ENCODE measurements at regions not wholly inside any gene's neighbourhood (a gene's known extent, or its start where the extent isn't known, plus 50 kb on each side); places are given as distances from the start of the nearest gene placed in this dataset.
A peak's percentile ranks its signal among the peaks of the same experiment; 100 is the strongest.

DNA sequence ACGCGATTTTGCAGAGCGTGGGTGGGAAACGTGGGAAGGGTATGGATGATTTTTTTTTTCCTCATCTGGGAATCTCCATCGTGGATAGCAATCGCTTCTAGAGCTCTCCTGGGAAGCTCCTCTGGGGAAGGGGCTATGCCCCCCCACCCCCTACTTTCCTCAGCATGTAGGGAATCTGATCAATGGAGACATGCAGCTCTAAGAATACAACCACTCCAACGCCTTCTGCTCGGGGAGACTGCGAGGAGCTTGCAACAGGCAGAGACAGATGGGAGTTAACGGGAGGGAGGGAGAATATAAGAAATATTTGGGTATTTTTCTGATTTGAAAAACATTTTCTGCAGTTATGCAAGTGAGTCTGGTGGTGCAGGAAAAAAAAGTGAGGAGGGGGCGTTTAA lies 104.6 kb upstream of the HSD17B12 start:
- no peak for DNase-seq (ENCODE audit: low spot score)

DNA sequence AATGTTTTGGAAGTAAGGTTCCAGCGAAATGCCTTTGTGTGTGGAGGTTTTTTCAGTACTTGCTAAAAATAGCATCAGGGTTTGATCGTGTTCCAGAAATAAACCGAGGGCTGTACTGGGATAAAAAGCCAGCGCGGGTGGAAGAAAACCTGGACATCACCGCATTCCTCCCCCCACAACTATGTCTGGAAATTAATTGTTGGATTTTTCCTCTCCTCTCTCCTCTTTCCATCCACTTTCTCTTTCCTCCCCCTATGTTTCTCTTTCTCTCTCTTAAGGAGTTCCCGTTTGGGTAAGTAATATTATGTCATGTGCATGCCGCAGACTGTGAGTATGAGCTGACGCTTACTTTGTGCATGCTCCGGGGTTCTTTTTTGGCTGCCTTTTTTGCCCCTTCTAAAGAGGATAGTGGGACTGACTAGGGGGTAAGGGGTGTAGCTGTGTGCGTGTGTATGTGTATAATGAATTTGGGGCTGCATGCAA lies 104.2 kb upstream of the HSD17B12 start:
- DNase-seq (ENCODE audit: low spot score): no peak

DNA sequence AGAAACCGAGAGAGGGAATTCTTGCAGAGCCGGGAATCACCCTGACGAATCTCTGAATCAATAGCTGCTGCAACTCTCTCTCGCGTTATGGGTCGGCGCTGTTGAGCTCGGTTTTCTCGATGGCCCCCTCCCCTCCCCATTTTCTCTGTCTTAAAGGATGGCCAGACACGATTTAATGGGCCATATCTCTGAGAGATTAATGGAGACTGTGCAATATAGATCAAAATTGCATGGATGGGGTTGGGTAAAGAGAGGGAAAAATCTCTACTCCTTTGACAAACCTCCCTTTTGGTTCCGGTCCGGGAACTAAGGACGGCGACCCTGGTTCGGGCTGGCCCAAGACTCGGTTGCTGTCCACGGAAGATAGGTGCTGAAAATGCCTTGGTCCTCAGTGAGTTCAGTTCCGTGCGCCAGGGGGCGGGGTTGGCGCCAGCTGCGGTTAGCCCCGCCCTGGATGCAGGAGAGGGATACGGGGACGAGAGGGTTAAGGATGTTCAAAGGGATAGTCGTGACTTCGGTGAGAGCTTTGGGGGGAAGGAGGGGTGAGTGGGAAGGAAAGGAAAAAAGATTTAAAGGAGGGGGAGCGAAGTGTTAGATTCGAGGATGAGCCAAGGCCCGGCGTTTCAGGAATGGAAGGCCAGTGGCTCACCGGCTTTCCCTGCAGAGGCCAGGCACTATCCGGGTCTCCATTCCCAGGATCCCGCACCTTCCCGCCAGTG lies 103.6 kb upstream of the HSD17B12 start:
- DNase-seq (ENCODE audit: low spot score): no peak

DNA sequence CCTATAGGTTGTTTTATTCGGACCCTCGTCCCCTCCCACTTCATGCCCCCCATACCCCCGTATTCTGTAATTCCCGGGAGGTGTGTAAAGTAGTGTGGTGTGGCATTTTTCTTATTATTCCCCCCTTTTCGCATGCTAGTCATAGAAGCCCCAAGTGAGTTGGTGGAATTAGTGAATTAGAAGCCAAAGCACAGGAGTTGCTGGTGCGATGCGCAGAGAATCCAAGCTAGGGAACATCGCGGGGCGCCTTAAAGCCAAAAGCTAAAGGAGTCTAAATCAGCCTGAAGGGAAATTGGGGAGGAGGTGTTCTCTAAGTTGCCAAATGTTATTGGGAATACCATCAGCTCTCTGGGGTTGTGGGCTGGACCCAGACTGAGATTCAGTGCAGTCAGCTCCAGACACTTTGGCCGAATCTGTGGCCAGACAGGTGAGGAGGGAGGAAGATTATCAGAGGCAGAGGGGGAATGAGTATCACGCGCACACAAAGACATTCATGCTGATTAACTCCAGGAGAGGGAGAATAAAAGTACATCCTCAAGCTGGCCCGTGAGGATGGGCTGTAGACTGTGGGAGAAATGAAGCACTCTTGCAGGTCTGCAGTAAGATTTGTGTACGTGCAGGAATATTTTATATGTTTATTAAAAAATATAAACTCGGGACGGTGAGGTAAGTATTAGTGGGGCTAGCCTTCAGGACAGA lies 102.8 kb upstream of the HSD17B12 start:
- DNase-seq (ENCODE audit: low spot score): no peak

DNA sequence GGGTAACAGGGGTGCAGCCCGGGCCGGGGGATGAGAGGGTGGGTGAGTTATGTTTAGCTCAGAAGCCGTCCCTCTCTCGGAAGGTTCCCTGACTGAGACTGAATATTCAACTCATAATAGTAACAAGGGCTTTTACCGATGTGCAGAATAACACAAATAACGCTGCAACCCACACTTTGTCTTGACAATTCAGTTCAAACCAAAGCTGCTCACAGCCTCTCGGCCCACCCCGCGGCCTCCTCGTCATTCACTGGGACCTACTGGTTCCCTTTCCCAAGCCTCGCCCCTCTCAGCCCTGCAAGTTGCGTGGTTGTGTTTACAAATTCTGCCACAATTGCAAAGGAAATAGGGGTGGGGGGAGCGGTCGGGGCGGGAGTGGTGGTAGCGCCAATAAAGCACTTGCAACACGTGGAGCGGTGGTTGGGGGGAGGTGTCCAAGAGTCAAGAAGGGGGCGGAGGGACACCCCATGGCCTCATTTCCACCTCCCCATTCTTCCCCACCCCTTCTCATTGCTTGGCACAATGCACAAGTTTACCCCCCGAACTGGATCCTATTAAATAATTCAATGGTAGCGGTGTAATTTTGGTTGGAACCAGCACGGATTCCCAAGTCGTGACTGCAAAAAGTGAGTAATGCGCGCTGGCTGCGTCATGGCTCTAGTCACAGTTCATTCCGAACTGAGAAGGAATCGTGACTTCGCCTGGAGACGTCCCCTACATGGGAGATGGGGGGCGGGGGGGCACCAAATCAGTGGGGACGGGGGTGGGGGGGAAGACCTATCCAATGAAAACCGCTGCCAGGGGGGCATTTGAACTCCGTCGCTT lies 102.0 kb upstream of the HSD17B12 start:
- DNase-seq (ENCODE audit: low spot score): no peak

- peak; percentile 33 for DNase-seq (ENCODE audit: low spot score)
These were observed 101.2 kb upstream of the HSD17B12 start for GRCh38 chr11:43579171-43579918.

DNA sequence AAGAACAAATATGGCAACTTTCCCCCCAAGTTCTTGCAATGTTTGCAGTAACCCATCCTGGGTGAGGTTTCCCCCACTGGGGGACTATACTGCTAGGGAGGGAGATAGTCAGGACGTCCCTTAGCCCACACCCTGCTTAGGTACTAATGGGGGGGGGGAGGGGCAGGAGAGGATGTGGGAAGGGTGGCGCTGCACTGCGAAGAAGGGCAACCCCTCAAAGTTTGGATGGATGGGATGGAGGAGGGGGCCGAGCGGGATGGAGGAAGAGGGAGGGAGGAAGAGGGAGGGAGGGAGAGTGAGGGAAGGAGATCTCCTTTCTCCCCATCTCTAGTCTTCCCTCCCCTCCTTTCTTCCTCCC lies 100.6 kb upstream of the HSD17B12 start:
- no peak for DNase-seq (ENCODE audit: low spot score)

DNA sequence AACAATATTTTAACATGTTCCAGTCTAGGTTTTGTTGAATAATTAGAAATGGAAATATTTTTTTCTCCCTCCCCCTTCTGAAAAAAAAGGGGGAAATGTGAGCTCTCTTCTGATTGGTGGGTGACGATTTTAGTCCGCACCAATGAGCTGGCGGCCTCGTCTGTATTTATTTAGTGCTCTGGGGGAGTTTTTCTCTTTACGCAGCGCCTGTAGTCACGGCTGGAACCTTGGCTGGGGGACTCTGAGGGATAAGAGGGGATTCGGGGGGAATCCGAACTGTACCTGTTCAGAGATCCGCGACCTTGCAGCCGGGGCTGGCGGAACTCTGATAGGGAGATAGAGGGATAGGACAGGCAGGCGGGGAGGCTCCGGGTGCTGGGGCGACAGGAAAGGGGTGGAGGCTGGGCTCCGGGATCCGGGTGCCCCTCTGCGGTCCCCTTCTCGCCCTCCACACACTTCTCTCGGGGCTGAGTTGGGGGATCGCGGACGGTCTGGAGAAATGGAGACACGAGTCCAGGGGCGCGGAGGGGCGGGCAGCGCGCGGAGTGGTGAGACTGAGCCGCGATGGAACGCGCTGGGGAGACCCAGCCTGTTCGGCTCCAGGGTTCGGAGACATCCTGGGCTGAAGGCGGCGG lies 99.7 kb upstream of the HSD17B12 start:
- DNase-seq (ENCODE audit: low spot score): no peak

GRCh38 chr11:43581370-43582023 lies 99.0 kb upstream of the HSD17B12 start:
- DNase-seq (ENCODE audit: low spot score): no peak

DNA sequence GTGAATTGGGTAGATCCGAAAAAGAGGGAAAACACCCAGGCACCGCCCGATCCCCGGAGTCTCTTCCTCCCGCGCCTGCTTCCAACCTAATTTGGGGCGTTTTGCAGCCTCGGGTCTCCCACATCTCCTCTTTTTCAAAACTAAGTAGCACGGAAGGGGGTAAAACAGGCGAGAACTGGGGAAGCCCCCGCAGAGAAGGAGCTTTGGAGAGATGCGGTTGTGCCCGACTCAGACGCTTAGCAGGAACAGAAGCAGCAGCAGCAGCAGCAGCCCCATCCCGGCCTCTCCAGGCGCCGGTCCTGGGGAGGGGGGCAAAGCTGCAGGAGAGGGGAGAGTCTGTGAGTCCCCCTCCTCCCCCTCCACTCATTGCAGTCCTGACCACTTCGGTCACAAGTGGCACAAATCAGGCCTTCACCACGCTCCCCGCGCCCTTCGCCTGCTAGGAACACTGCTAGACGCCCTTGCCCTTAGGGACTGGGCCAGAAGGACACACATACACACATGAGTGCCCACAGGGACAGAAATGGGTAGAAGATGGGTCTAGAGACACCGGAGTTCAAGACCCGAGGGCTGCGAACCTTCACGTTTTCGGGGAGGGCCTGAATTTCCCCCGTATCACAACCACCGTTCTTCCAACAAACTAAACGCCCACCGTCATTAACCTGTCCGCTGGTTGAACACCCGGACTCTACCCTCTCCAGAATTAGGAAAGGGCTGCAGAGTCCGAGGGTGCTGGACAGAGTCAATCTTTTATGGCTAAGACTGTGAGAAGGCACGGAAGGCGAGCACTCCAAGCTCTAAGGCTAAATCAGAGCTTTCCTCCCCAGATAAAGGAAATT lies 98.3 kb upstream of the HSD17B12 start:
- DNase-seq (ENCODE audit: low spot score): no peak

DNA sequence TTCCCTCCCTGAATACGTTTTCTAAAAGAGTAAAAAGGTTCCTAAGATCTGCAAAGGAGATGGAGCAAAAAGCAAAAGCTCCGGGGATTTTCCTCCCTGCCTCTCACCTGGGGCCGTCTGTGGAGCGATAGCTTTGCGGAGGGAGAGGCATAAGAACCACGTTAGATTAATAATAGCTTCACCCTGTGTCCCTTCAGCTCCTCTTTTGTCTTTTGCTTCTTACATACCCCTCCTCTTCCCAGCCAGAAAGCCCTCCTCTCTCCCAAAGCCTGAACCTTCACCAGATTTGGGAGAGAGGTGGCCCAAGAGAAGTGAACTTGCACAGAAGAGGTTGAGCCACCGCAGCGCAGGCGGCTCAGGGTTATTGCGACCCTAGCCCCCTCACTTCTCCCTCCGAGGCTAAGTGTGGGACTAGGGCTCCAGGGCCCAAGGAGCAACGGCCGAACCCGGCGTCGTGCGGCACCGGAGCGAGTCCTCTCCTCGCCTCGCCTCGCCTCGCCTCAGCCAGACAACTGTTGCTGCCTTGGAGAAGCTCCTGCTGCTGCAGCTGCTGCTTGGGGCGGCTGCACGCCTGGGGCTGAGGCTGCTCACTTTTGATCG lies 97.6 kb upstream of the HSD17B12 start:
- DNase-seq (ENCODE audit: low spot score): no peak

DNA sequence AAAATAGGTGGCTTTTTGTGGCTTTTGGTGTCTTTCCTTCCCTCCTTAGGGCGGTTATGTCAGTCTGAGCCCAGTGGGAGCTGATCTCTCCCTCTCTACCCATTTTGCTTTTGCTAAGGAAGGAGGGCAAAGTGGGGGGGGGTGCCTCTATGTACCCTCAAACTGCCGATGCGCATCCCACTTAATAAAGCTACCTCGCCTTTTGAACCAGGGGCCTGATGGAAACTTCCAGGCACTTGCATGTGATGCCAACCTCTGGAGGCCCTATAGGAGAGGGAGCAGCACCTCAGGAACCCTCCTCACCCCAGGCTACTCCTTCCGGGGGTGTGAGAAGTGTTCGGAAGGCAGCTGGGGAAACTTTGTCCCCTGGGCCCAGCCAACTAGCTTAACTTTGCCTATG lies 97.0 kb upstream of the HSD17B12 start:
- no peak for DNase-seq (ENCODE audit: low spot score)

DNA sequence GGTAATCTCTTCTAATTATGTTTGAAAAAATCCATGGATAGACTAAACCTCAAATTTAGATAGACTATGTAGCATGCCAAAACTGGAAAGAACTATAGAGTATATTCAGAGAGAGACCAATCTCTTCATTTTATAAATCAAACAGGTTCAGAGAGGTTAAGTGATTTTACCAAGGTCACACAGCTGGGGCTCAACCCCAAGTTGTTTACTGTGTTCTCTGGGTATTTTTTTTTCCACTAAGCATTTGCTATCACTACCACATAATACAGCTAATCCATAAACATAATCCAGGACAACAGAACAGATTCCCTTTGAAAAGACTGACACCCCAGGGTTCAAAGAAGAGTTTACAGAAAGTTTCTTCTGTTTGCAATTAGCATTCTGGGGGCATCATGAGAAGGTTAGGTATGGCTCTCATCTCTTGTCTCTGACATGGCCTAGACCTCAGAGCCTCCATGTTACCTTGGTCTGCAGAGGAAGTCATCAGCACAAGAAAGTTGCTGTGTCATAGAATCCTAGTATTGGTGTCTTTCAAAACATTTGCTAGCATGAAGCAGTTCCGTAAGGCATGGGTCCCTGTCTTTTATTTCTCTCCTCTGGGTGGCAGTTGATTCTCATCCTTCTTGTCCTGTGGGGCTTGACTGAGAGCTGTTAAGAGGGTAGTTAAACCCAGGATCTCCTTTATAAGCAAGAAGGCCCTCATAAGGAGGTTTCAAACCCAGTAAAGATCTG lies 94.5 kb upstream of the HSD17B12 start:
- no peak for DNase-seq (ENCODE audit: low spot score)

- DNase-seq (ENCODE audit: low spot score): no peak
These were observed 90.8 kb upstream of the HSD17B12 start for GRCh38 chr11:43589601-43590250.

DNA sequence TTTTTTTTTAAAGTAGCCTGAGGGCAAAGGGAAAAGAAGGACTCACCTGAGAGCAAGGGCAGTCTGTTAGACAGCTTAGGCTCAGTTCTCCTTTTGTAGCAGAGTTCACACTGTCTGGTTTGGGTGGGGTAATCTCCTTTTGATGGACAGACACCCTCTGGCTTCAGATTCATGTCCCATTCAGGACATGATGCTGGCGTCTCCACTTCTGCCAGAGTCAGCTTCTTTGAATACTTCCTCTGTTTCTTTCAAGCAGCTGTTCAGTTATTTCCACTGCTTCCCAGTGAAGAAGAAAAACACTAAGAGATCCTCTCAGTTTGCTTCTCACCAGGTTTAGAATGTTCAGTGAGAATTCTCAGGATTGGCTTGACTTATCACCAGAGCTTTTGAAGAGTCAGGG lies 79.0 kb upstream of the HSD17B12 start:
- DNase-seq (ENCODE audit: low spot score): no peak

- DNase-seq (ENCODE audit: low spot score): no peak
These were observed 77.9 kb upstream of the HSD17B12 start for GRCh38 chr11:43602670-43603069.

GRCh38 chr11:43614214-43614613 lies 66.3 kb upstream of the HSD17B12 start:
- DNase-seq (ENCODE audit: low spot score): no peak

GRCh38 chr11:43619863-43620505 lies 60.6 kb upstream of the HSD17B12 start:
- DNase-seq (ENCODE audit: low spot score): no peak

Measured in kidney capillary endothelial cell (primary cell).